SK-N-SH treated with all-trans-retinoic acid at 6 μM for 48 hours (cell line): ENCODE measurements at regions not wholly inside any gene's neighbourhood (a gene's known extent, or its start where the extent isn't known, plus 50 kb on each side); places are given as distances from the start of the nearest gene placed in this dataset.

ENCODE experiments used
- ATAC-seq: fragments of 200-7000 bp; cut with Tn5 transposase; 3 replicates; pipeline ENCODE4 v1.9.1; 2020; ENCODE audit warnings: mild to moderate bottlenecking, moderate library complexity
- ARNTL ChIP-seq: fragments of 450-650 bp; formaldehyde crosslinking; IDR thresholded peaks from 2 replicates; pipeline ENCODE4 v1.5.0; 2020; ENCODE audit warnings: low read depth, mild to moderate bottlenecking, moderate library complexity, borderline replicate concordance
- CREB5 ChIP-seq: fragments of 250-450 bp; sonication (Bioruptor Pico); IDR thresholded peaks from 2 replicates; pipeline ENCODE4 v1.5.1; 2020; ENCODE audit warnings: low read depth, mild to moderate bottlenecking, moderate library complexity
- CSDC2 ChIP-seq: fragments of 250-450 bp; sonication (Bioruptor Pico); IDR thresholded peaks from 2 replicates; pipeline ENCODE4 v1.5.0; 2020; ENCODE audit warnings: mild to moderate bottlenecking, moderate library complexity
- ESRRG ChIP-seq: fragments of 250-450 bp; sonication (Bioruptor Pico); IDR thresholded peaks from 2 replicates; pipeline ENCODE4 v1.6.1; 2021; ENCODE audit warnings: mild to moderate bottlenecking
- GLIS3 ChIP-seq: fragments of 250-450 bp; sonication (Bioruptor Pico); IDR thresholded peaks from 2 replicates; pipeline ENCODE4 v1.5.0; 2020; ENCODE audit warnings: mild to moderate bottlenecking, moderate library complexity
- OSR1 ChIP-seq: fragments of 250-450 bp; sonication (Bioruptor Pico); IDR thresholded peaks from 2 replicates; pipeline ENCODE4 v1.8.0; 2022; ENCODE audit warnings: moderate library complexity, mild to moderate bottlenecking, inconsistent platforms
- PATZ1 ChIP-seq: fragments of 250-450 bp; sonication (Bioruptor Pico); IDR thresholded peaks from 2 replicates; pipeline ENCODE4 v1.8.0; 2020; ENCODE audit warnings: mild to moderate bottlenecking, moderate library complexity, borderline replicate concordance
- POU6F1 ChIP-seq: fragments of 250-450 bp; sonication (Bioruptor Pico); IDR thresholded peaks from 2 replicates; pipeline ENCODE4 v1.8.0; 2021; ENCODE audit warnings: low read depth, mild to moderate bottlenecking, moderate library complexity, borderline replicate concordance
- PPARA ChIP-seq: fragments of 250-450 bp; sonication (Bioruptor Pico); IDR thresholded peaks from 2 replicates; pipeline ENCODE4 v1.5.0; 2020; ENCODE audit warnings: mild to moderate bottlenecking, borderline replicate concordance
- SNAI2 ChIP-seq: fragments of 250-450 bp; sonication (Bioruptor Pico); IDR thresholded peaks from 2 replicates; pipeline ENCODE4 v1.5.0; 2020; ENCODE audit warnings: mild to moderate bottlenecking, moderate library complexity
- TOX ChIP-seq: fragments of 250-450 bp; sonication (Bioruptor Pico); IDR thresholded peaks from 2 replicates; pipeline ENCODE4 v1.8.0; 2021; ENCODE audit warnings: mild to moderate bottlenecking, moderate library complexity, borderline replicate concordance
- TSHZ2 ChIP-seq: fragments of 250-450 bp; sonication (Bioruptor Pico); IDR thresholded peaks from 2 replicates; pipeline ENCODE4 v1.5.0; 2020; ENCODE audit warnings: mild to moderate bottlenecking, moderate library complexity
- ZFP3 ChIP-seq: fragments of 250-450 bp; sonication (Bioruptor Pico); IDR thresholded peaks from 2 replicates; pipeline ENCODE4 v1.5.0; 2020; ENCODE audit warnings: mild to moderate bottlenecking, moderate library complexity
- ZFP30 ChIP-seq: fragments of 450-650 bp; formaldehyde crosslinking; IDR thresholded peaks from 2 replicates; pipeline ENCODE4 v1.5.0; 2022; ENCODE audit warnings: mild to moderate bottlenecking, moderate library complexity
- ZNF8 ChIP-seq: fragments of 450-650 bp; formaldehyde crosslinking; IDR thresholded peaks from 2 replicates; pipeline ENCODE4 v1.5.0; 2020; ENCODE audit warnings: mild to moderate bottlenecking, moderate library complexity

- no peak for TF ChIP-seq OSR1
- no peak for TF ChIP-seq CSDC2 (CRISPR knock-in tag)
- TF ChIP-seq ZFP3 (CRISPR knock-in tag): no peak
- no peak for TF ChIP-seq GLIS3 (CRISPR knock-in tag)
- TF ChIP-seq CREB5: no peak
- no peak for TF ChIP-seq PATZ1 (CRISPR knock-in tag)
- TF ChIP-seq ZFP30: no peak
- no peak for TF ChIP-seq ARNTL
- TF ChIP-seq POU6F1: no peak
- no peak for TF ChIP-seq SNAI2 (CRISPR knock-in tag)
- no peak for ATAC-seq
These were observed 243.4 kb downstream of the ADGRL2 start for GRCh38 chr1:82044111-82044510.

DNA sequence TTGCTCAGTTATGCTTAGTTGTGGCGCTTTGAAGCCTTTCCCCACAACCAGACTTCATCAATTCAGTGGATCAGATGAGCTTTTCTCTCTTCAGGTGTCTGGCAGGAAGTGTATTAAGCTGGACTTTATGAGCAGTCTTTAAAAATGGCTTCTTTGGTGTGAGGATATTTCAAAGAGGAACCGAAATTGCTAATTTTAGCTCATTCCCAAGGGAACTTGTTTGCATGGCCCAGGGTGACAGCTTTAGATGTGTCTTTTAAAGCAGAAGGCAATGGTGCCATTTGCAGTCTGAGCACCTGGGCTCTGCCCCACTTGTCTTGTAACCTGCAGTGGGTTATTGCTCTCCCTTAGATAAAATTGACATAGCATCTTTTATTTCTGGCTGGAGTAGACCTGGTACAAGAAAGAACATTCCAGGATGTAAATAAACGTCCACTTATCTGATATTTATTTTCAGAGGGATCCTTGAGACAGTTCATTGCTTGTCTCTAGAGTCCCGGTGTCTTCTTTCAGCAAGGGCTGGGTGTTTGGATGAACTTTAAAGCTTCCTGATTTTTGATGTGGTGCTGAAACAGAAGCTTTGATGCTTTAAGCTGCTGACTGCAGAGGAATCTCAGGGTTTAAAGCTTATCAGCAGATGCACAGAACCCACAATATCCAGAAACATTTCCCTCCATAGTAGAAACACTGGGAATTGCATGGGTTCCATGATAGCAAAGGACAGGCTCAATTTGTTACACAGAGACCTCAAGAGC is 241.7 kb downstream of the ADGRL2 start:
- no peak for ATAC-seq
- TF ChIP-seq OSR1: no peak
- no peak for TF ChIP-seq CSDC2 (CRISPR knock-in tag)
- TF ChIP-seq ZNF8: no peak
- TF ChIP-seq ESRRG (CRISPR knock-in tag): no peak
- TF ChIP-seq TSHZ2 (CRISPR knock-in tag): no peak
- TF ChIP-seq PATZ1 (CRISPR knock-in tag): no peak
- no peak for TF ChIP-seq SNAI2 (CRISPR knock-in tag)
- TF ChIP-seq PPARA (CRISPR knock-in tag): no peak
- TF ChIP-seq TOX (CRISPR knock-in tag): no peak
